Heart right ventricle (tissue), 16 donors: ENCODE measurements at regions not wholly inside any gene's neighbourhood (a gene's known extent, or its start where the extent isn't known, plus 50 kb on each side); places are given as distances from the start of the nearest gene placed in this dataset.

ENCODE experiments used
- ATAC-seq, 8 donors: fragments of 200-7000 bp; cut with Tn5 transposase; one replicate each; pipeline ENCODE4 v1.9.1; 2020; ENCODE audit warnings: mild to moderate bottlenecking in 8 of 8, moderate library complexity in 8 of 8, moderate number of reproducible peaks in 1 of 8
- DNase-seq, 2 donors: peaks; one replicate each; pipeline ENCODE4 v3.0.0-alpha.2; 2020
- H3K27ac ChIP-seq, 10 donors: fragments of 200-600 bp; sonication (generic) in 2 of 10; one replicate each; pipeline versions ENCODE4 v1.5.0 to v1.8.0; 2020 to 2022; ENCODE audit warnings: mild to moderate bottlenecking in 3 of 10
- H3K27me3 ChIP-seq, 7 donors: fragments of 200-600 bp; one replicate each; pipeline ENCODE4 v1.8.0; 2021 to 2022; ENCODE audit warnings: mild to moderate bottlenecking in 2 of 7
- H3K36me3 ChIP-seq, 9 donors: fragments of 200-600 bp; sonication (generic) in 1 of 9; one replicate each; pipeline versions ENCODE4 v1.5.0 to v1.8.0; 2020 to 2022; ENCODE audit warnings: mild to moderate bottlenecking in 2 of 9
- H3K4me1 ChIP-seq, 9 donors: fragments of 200-600 bp; sonication (generic) in 1 of 9; one replicate each; pipeline versions ENCODE4 v1.5.0 to v1.8.0; 2020 to 2022; ENCODE audit warnings: mild to moderate bottlenecking in 4 of 9
- H3K4me3 ChIP-seq, 10 donors: fragments of 200-600 bp; sonication (generic) in 2 of 10; one replicate each; pipeline versions ENCODE4 v1.5.0 to v1.8.0; 2020 to 2022; ENCODE audit warnings: mild to moderate bottlenecking in 7 of 10, moderate library complexity in 2 of 10
- H3K9me3 ChIP-seq, 11 donors: fragments of 200-600 bp in 10 of 11; sonication (generic) in 2 of 11; one replicate each; pipeline versions ENCODE4 v1.5.0 to v1.8.0; 2013 to 2022; ENCODE audit warnings: mild to moderate bottlenecking in 2 of 11, control low read depth in 1 of 11, moderate library complexity in 1 of 11
- whole genome bisulfite sequencing, 2 donors: extraction: QIAGEN DNeasy Blood & Tissue Kit; methylation state at CpG; one replicate each; pipeline ENCODE4 v1.1.7; 2013; ENCODE audit warnings: inconsistent platforms in 1 of 2; 5-methylcytosine and 5-hydroxymethylcytosine counted together
- intact Hi-C, 10 donors: fragments of 100-400 bp; cut with DNase I; formaldehyde crosslinking; loops; one replicate each; pipeline versions ENCODE4 v1.11.1 to v1.14.2; 2022
- TF ChIP-seq, protein P1 (sequence below), 9 donors: fragments of 200-600 bp; sonication (generic) in 2 of 9; IDR thresholded peaks; one replicate each; pipeline versions ENCODE4 v1.5.0 to v1.8.0; 2021 to 2022; ENCODE audit warnings: antibody characterized with exemption in 9 of 9, mild to moderate bottlenecking in 5 of 9, moderate library complexity in 1 of 9
- donor health status: Arrhythmogenic right ventricular cardiomyopathy.
- donor health status: ischemic (EF 13 %, LVEDD 7.1; RV severe dilation, severe dysfunction).
- donor health status: healthy with polysubstance abuse.
- donor health status: DM: no; HTN: yes; CAD: no.
- donor health status: DM: no; HTN: no; CAD: no.
- donor health status: ischemic (EF 25% LVEDD 6.9; RV normal size, moderate dysfunction).
- donor health status: ischemic (EF 25% LVEDD 5.7; RV mildly dilated, moderate dysfunction).
- donor health status: healthy.
- donor health status: DM: yes; HTN: yes; CAD: no.
- donor health status: Ischemic cardiomyopathy.
- donor health status: ischemic (EF 35%, LVEDD 5.7; RV mildly dilated, moderate dysfunction).
- donor health status: nonischemic (EF 11% LVEDD 7.7; RV severe dilation, severe dysfunction).
- donor health status: DM: yes; HTN: yes; CAD: no.
- donor health status: PGD.
- donor health status: ischemic (EF 29% LVEDD 5.4; RV normal size, mild dysfunction).
- donor health status: nonischemic (EF 23%, LVEDD 6.1; RV moderate dilation, normal function).

DNA sequence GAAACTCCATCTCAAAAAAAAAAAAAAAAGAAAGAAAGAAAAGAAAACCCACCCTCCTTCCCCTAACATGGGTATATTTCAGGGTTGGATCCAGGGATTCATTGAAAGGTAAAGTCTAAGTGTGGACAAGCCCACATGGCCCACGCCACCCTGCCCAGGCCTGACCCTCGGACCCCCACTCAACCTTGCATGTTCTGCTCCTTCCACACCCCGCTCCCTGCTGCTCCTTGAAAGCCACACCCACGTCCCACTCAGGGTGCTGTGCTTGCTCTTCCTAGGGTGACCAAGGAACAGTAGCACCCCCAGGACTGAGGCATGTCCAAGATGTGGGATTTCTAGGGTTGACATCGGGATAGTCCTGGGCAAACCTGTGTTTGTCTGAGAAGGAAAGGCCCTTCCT, 172.7 kb upstream of the MYCN start:
- Histone ChIP-seq H3K4me1 (no peaks in the 10 kb centered on the region), H3K36me3 (no peaks in the 10 kb centered on the region), H3K27me3 (no peaks in the 10 kb centered on the region), H3K9me3 (no peaks in the 10 kb centered on the region), H3K4me3 (no peak overlapping the region), H3K27ac (no peak overlapping the region)
- intact Hi-C loops = no loop called here
- DNase-seq = no peak
- ATAC-seq = no peak
- TF ChIP-seq, protein P1, sequence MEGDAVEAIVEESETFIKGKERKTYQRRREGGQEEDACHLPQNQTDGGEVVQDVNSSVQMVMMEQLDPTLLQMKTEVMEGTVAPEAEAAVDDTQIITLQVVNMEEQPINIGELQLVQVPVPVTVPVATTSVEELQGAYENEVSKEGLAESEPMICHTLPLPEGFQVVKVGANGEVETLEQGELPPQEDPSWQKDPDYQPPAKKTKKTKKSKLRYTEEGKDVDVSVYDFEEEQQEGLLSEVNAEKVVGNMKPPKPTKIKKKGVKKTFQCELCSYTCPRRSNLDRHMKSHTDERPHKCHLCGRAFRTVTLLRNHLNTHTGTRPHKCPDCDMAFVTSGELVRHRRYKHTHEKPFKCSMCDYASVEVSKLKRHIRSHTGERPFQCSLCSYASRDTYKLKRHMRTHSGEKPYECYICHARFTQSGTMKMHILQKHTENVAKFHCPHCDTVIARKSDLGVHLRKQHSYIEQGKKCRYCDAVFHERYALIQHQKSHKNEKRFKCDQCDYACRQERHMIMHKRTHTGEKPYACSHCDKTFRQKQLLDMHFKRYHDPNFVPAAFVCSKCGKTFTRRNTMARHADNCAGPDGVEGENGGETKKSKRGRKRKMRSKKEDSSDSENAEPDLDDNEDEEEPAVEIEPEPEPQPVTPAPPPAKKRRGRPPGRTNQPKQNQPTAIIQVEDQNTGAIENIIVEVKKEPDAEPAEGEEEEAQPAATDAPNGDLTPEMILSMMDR (IDR thresholded peaks at IDR 0.05) = no peak
- 86 to 90% methylated on average over 5 of the region's 5 CpGs for WGBS, 2 donors

- WGBS, 2 donors = 85 to 93% methylated on average over 7 of the region's 7 CpGs
- ATAC-seq (no peak), DNase-seq (no peak)
- TF ChIP-seq, protein P1 (IDR thresholded peaks at IDR 0.05) = no peak
- no peaks in the 10 kb centered on the region for H3K27me3 ChIP-seq
- intact Hi-C loops = no loop called here
- no peaks in the 10 kb centered on the region for H3K9me3 ChIP-seq
- no peaks in the 10 kb centered on the region for H3K4me1 ChIP-seq
- H3K4me3 ChIP-seq = no peak overlapping the region
- H3K27ac ChIP-seq = no peak overlapping the region
- no peaks in the 10 kb centered on the region for H3K36me3 ChIP-seq
Observed at GRCh38 chr2:15768142-15768541, 172.2 kb upstream of the MYCN start.

GRCh38 chr2:15768615-15769014, 171.7 kb upstream of the MYCN start:
- Histone ChIP-seq H3K27ac (no peak overlapping the region), H3K36me3 (no peaks in the 10 kb centered on the region), H3K27me3 (no peaks in the 10 kb centered on the region), H3K9me3 (no peaks in the 10 kb centered on the region), H3K4me3 (no peak overlapping the region), H3K4me1 (no peaks in the 10 kb centered on the region)
- DNase-seq = no peak
- no peak for ATAC-seq
- intact Hi-C loops = no loop called here
- whole genome bisulfite sequencing, 2 donors = 79 to 85% methylated on average over 10 of the region's 10 CpGs
- TF ChIP-seq, protein P1 (IDR thresholded peaks at IDR 0.05) = no peak

DNA sequence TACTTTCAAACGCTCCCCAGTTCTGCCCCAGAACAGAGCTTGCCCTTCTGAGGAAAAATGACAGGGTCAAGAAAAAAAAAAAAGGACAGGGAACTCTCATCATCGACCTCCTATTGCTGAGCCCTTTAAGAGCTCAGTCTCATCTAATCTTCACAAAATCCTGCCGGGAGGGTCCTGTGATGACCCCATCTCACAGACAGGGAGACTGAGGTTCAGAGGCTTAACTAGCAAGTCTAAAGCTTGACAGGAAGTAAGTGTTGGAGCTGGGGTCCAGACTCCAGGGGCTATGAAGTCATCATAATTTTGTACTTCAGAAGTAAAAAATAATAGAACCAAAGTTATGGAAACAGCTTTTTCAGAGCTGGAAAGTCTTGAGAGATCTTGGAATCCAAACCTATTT, 171.1 kb upstream of the MYCN start:
- Histone ChIP-seq H3K4me1 (no peaks in the 10 kb centered on the region), H3K9me3 (no peaks in the 10 kb centered on the region), H3K27ac (no peak overlapping the region), H3K27me3 (no peaks in the 10 kb centered on the region), H3K36me3 (no peaks in the 10 kb centered on the region), H3K4me3 (no peak overlapping the region)
- ATAC-seq = no peak
- DNase-seq = no peak
- WGBS, 2 donors = 81% methylated on average over 3 of the region's 3 CpGs
- intact Hi-C loops = no loop called here
- TF ChIP-seq, protein P1 (IDR thresholded peaks at IDR 0.05) = no peak
